ENCODE measurements at regions not wholly inside any gene's neighbourhood (a gene's known extent, or its start where the extent isn't known, plus 50 kb on each side); places are given as distances from the start of the nearest gene placed in this dataset.
"Not testable (repeated sequence)": the region's sequence is repeated elsewhere in the genome, so short reads cannot be mapped to it uniquely, and the experiment has no call there.

GRCh38 chr12:68984796-68985573 lies 52.0 kb upstream of the CPM start:
- no peak for DNase-seq
- no peak for TF ChIP-seq GATA1 (IDR thresholded peaks at IDR 0.05; ENCODE audit: low read depth, low read length)
- no peak for TF ChIP-seq POLR2A (IDR thresholded peaks at IDR 0.05; ENCODE audit: low read length)

GRCh38 chr12:68997526-68997925 lies 64.6 kb upstream of the CPM start:
- not testable (repeated sequence) for DNase-seq

- no peak for TF ChIP-seq POLR2A (IDR thresholded peaks at IDR 0.05; ENCODE audit: low read length)
- no peak for TF ChIP-seq GATA1 (IDR thresholded peaks at IDR 0.05; ENCODE audit: low read depth, low read length)
- DNase-seq, result no peak
These were observed 65.1 kb upstream of the CPM start for GRCh38 chr12:68998041-68998440.

- no peak for TF ChIP-seq POLR2A (IDR thresholded peaks at IDR 0.05; ENCODE audit: low read length)
- TF ChIP-seq GATA1 (IDR thresholded peaks at IDR 0.05; ENCODE audit: low read depth, low read length), result no peak
- DNase-seq, result no peak
These were observed 67.1 kb upstream of the CPM start for GRCh38 chr12:69000074-69000473.

GRCh38 chr12:69000540-69001243 lies 67.7 kb upstream of the CPM start:
- TF ChIP-seq GATA1 (IDR thresholded peaks at IDR 0.05; ENCODE audit: low read depth, low read length) (no peak), POLR2A (IDR thresholded peaks at IDR 0.05; ENCODE audit: low read length) (no peak)

GRCh38 chr12:69001251-69001650 lies 68.3 kb upstream of the CPM start:
- DNase-seq, result no peak
- TF ChIP-seq POLR2A (IDR thresholded peaks at IDR 0.05; ENCODE audit: low read length), result no peak
- TF ChIP-seq GATA1 (IDR thresholded peaks at IDR 0.05; ENCODE audit: low read depth, low read length), result no peak

More at GRCh38 chr12:69000540-69001243, 67.7 kb upstream of the CPM start:
- no peak for DNase-seq

- no peak for DNase-seq
- TF ChIP-seq POLR2A (IDR thresholded peaks at IDR 0.05; ENCODE audit: low read length), result no peak
- no peak for TF ChIP-seq GATA1 (IDR thresholded peaks at IDR 0.05; ENCODE audit: low read depth, low read length)
These were observed 70.0 kb upstream of the CPM start for GRCh38 chr12:69002969-69003368.

GRCh38 chr12:69003991-69004390 lies 71.0 kb upstream of the CPM start:
- DNase-seq, result no peak
- TF ChIP-seq GATA1 (IDR thresholded peaks at IDR 0.05; ENCODE audit: low read depth, low read length) (no peak), POLR2A (IDR thresholded peaks at IDR 0.05; ENCODE audit: low read length) (no peak)

GRCh38 chr12:69007101-69007854 lies 74.3 kb upstream of the CPM start:
- no peak for TF ChIP-seq POLR2A (IDR thresholded peaks at IDR 0.05; ENCODE audit: low read length)
- TF ChIP-seq GATA1 (IDR thresholded peaks at IDR 0.05; ENCODE audit: low read depth, low read length), result no peak
- DNase-seq, result no peak

GRCh38 chr12:69007855-69008351 lies 74.9 kb upstream of the CPM start:
- DNase-seq, result no peak
- TF ChIP-seq GATA1 (IDR thresholded peaks at IDR 0.05; ENCODE audit: low read depth, low read length) (no peak), POLR2A (IDR thresholded peaks at IDR 0.05; ENCODE audit: low read length) (no peak)

- no peak for DNase-seq
- TF ChIP-seq POLR2A (IDR thresholded peaks at IDR 0.05; ENCODE audit: low read length) (no peak), GATA1 (IDR thresholded peaks at IDR 0.05; ENCODE audit: low read depth, low read length) (no peak)
These were observed 75.5 kb upstream of the CPM start for GRCh38 chr12:69008520-69008919.

GRCh38 chr12:69014047-69014446 lies 81.1 kb upstream of the CPM start:
- no peak for DNase-seq
- no peak for TF ChIP-seq GATA1 (IDR thresholded peaks at IDR 0.05; ENCODE audit: low read depth, low read length)
- no peak for TF ChIP-seq POLR2A (IDR thresholded peaks at IDR 0.05; ENCODE audit: low read length)

GRCh38 chr12:69015017-69015416 lies 82.0 kb upstream of the CPM start:
- no peak for DNase-seq
- TF ChIP-seq GATA1 (IDR thresholded peaks at IDR 0.05; ENCODE audit: low read depth, low read length) (no peak), POLR2A (IDR thresholded peaks at IDR 0.05; ENCODE audit: low read length) (no peak)

GRCh38 chr12:69015831-69016230 lies 82.9 kb upstream of the CPM start:
- DNase-seq, result no peak
- no peak for TF ChIP-seq GATA1 (IDR thresholded peaks at IDR 0.05; ENCODE audit: low read depth, low read length)
- TF ChIP-seq POLR2A (IDR thresholded peaks at IDR 0.05; ENCODE audit: low read length), result no peak
